Parathyroid adenoma (tissue), 2 donors: ENCODE measurements at regions not wholly inside any gene's neighbourhood (a gene's known extent, or its start where the extent isn't known, plus 50 kb on each side); places are given as distances from the start of the nearest gene placed in this dataset.

Source experiments
- H2AFZ ChIP-seq: fragments of 300-600 bp; sonication (generic); one replicate; pipeline ENCODE4 v1.7.0; 2017; ENCODE audit warnings: antibody characterized with exemption, mild to moderate bottlenecking
- H3K27ac ChIP-seq: fragments of 300-600 bp; sonication (generic); one replicate; pipeline ENCODE4 v1.7.0; 2017
- H3K27me3 ChIP-seq: fragments of 300-600 bp; sonication (generic); one replicate; pipeline ENCODE4 v1.7.0; 2017; ENCODE audit warnings: low read length; ENCODE audit not compliant: control insufficient read depth, insufficient read depth
- H3K36me3 ChIP-seq: fragments of 300-600 bp; sonication (generic); one replicate; pipeline ENCODE4 v1.7.0; 2017; ENCODE audit warnings: low read length; ENCODE audit not compliant: control insufficient read depth, insufficient read depth
- H3K4me1 ChIP-seq: fragments of 300-600 bp; sonication (generic); one replicate; pipeline ENCODE4 v1.7.0; 2017; ENCODE audit warnings: control low read depth
- H3K4me2 ChIP-seq: fragments of 300-600 bp; sonication (generic); one replicate; pipeline ENCODE4 v1.7.0; 2017; ENCODE audit warnings: low read length
- H3K4me3 ChIP-seq: fragments of 300-600 bp; sonication (generic); one replicate; pipeline ENCODE4 v1.7.0; 2017; ENCODE audit warnings: low read depth, low read length
- H3K79me2 ChIP-seq: fragments of 300-600 bp; sonication (generic); one replicate; pipeline ENCODE4 v1.7.0; 2017; ENCODE audit warnings: control low read depth
- H3K9ac ChIP-seq: fragments of 300-600 bp; sonication (generic); one replicate; pipeline ENCODE4 v1.7.0; 2017; ENCODE audit warnings: mild to moderate bottlenecking
- H3K9me3 ChIP-seq: fragments of 300-600 bp; sonication (generic); one replicate; pipeline ENCODE4 v1.7.0; 2017; ENCODE audit warnings: low read length; ENCODE audit not compliant: control insufficient read depth
- CTCF ChIP-seq: fragments of 300-600 bp; sonication (generic); IDR thresholded peaks from one replicate; pipeline ENCODE4 v1.7.0; 2017; ENCODE audit warnings: antibody characterized with exemption, mild to moderate bottlenecking
- donor health status: primary hyperparathyroidism.

- H3K4me2 ChIP-seq: no peak overlapping the region
- H3K9ac ChIP-seq: no peak overlapping the region
- no peaks in the 10 kb centered on the region for H3K27me3 ChIP-seq
- H3K27ac ChIP-seq: no peak overlapping the region
- H3K9me3 ChIP-seq: no peaks in the 10 kb centered on the region
- H3K4me1 ChIP-seq: no peaks in the 10 kb centered on the region
- no peak overlapping the region for H2AFZ ChIP-seq
- H3K4me3 ChIP-seq: no peak overlapping the region
- no peak for TF ChIP-seq CTCF
- H3K79me2 ChIP-seq: no peaks in the 10 kb centered on the region
- H3K36me3 ChIP-seq: no peaks in the 10 kb centered on the region
Measured at GRCh38 chr11:62017878-62018655, 50.6 kb upstream of the FTH1 start.
